ENCODE measurements at regions not wholly inside any gene's neighbourhood (a gene's known extent, or its start where the extent isn't known, plus 50 kb on each side); places are given as distances from the start of the nearest gene placed in this dataset.

DNA sequence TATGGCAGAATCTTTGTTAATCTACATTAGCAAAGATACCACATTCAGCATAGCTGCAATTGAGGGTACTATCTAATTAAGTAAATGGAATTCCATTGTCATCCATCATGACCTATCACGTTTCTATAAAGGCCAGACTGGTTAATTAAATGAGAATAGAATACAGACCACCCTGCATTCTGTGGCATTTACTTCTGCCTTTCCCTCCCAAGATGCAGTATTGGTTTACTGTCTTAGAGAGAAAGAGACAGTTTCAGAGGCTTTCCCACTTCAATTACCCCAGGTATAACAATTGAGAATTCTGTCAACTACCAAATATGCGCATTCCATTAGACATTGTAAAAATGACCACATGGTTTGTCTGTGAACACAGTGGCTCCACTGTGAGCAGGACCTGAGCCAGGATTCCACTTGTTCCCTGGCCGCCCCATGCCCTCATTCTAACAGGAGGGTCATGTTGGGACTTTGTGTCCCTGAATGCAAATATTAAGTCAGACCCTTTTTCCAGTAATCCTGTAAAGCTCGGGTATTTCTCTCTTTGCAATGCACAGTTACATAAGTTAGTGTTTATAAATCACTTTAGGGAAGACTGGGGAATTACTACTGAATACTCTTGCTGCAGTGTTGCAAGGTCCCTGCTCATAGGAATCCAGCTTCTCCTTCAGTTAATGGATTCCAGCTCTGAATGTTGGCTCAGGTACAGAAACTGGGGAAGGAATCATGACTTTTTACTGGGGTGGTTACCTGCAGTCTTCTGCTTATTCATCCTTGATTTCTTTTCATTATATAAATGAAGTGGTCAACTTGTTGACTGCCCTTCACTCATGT, 261.0 kb downstream of the PDGFC start:
- DNase-seq (ENCODE audit: low spot score) = no peak
- Mint-ChIP-seq H3K27ac (ENCODE audit: unreplicated experiment) (no peak overlapping the region), H3K4me1 (ENCODE audit: low read depth) (peaks cover 9% of the 10 kb centered on the region), H3K36me3 (ENCODE audit: low read depth) (no peaks in the 10 kb centered on the region), H3K4me3 (ENCODE audit: unreplicated experiment) (no peak overlapping the region), H3K27me3 (ENCODE audit: low read depth) (no peaks in the 10 kb centered on the region), H3K9me3 (ENCODE audit: low read depth) (no peaks in the 10 kb centered on the region)
- TF ChIP-seq, protein P1, sequence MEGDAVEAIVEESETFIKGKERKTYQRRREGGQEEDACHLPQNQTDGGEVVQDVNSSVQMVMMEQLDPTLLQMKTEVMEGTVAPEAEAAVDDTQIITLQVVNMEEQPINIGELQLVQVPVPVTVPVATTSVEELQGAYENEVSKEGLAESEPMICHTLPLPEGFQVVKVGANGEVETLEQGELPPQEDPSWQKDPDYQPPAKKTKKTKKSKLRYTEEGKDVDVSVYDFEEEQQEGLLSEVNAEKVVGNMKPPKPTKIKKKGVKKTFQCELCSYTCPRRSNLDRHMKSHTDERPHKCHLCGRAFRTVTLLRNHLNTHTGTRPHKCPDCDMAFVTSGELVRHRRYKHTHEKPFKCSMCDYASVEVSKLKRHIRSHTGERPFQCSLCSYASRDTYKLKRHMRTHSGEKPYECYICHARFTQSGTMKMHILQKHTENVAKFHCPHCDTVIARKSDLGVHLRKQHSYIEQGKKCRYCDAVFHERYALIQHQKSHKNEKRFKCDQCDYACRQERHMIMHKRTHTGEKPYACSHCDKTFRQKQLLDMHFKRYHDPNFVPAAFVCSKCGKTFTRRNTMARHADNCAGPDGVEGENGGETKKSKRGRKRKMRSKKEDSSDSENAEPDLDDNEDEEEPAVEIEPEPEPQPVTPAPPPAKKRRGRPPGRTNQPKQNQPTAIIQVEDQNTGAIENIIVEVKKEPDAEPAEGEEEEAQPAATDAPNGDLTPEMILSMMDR (IDR thresholded peaks at IDR 0.05) = no peak

DNA sequence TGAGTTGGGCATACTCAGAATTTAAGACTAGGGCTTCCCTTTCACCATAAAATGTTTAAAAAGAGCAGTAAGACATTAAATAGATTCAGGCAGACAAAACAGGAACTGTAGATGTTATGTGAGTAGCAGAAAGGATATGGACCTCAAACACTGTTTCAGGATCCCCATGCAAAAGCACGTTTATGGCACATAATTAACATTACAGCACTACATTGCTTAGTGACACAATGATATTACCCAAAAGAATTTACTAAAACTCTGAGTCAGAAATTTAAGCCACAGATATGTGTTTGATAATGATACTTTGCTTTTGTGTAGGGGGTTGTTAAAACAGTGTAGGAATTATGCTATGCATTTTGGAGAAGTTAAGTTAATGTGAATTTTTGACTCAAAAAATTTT, 266.3 kb downstream of the PDGFC start:
- H3K27me3 Mint-ChIP-seq (ENCODE audit: low read depth) = no peaks in the 10 kb centered on the region
- no peak for DNase-seq (ENCODE audit: low spot score)
- H3K4me3 Mint-ChIP-seq (ENCODE audit: unreplicated experiment) = no peak overlapping the region
- no peaks in the 10 kb centered on the region for H3K9me3 Mint-ChIP-seq (ENCODE audit: low read depth)
- no peaks in the 10 kb centered on the region for H3K36me3 Mint-ChIP-seq (ENCODE audit: low read depth)
- peaks cover 17% of the 10 kb centered on the region for H3K4me1 Mint-ChIP-seq (ENCODE audit: low read depth)
- no peak overlapping the region for H3K27ac Mint-ChIP-seq (ENCODE audit: unreplicated experiment)
- TF ChIP-seq, protein P1 (IDR thresholded peaks at IDR 0.05) = no peak

DNA sequence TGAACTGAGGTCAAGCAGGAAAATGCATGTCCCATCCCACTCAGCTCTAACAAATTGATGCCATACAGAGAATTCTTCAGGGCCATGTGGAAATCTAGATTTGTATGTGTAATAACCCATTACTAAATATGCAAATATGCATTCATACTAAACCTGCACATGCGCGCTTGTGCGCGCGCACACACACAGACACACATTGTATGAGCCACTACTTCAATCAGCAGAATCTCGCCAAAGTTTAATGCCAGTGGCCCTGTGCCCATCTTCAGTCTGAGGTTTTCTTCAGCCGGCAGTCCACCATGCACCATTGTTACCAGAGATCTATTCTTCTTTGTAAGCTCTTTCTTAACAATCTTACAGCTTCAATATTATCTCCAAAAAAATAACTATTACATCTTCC, 276.4 kb downstream of the PDGFC start:
- Mint-ChIP-seq H3K27me3 (ENCODE audit: low read depth) (no peaks in the 10 kb centered on the region), H3K27ac (ENCODE audit: unreplicated experiment) (no peak overlapping the region), H3K4me1 (ENCODE audit: low read depth) (peaks cover 28% of the 10 kb centered on the region), H3K4me3 (ENCODE audit: unreplicated experiment) (no peak overlapping the region), H3K9me3 (ENCODE audit: low read depth) (no peaks in the 10 kb centered on the region), H3K36me3 (ENCODE audit: low read depth) (no peaks in the 10 kb centered on the region)
- TF ChIP-seq, protein P1 (IDR thresholded peaks at IDR 0.05) = no peak
- no peak for DNase-seq (ENCODE audit: low spot score)

DNA sequence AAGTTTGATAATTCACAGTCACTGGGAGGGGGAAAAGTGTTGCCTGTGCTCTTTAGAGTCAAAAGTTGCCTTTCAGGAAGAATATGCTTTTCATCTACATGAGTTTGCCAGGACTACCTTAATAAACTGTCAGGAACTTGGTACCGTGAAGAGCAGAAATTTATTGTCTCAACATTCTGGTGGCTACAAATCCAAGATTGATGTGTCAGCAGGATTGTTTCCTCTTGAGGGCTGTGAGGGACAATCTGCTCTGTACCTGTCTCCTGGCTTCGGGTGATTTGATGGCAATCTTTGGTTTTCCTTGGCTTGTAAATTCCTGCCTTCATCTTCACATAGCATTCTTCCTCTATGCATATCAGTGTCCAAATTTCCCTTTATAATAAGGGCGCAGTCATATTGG, 277.2 kb downstream of the PDGFC start:
- Mint-ChIP-seq H3K4me1 (ENCODE audit: low read depth) (peaks cover 28% of the 10 kb centered on the region), H3K9me3 (ENCODE audit: low read depth) (no peaks in the 10 kb centered on the region), H3K27me3 (ENCODE audit: low read depth) (no peaks in the 10 kb centered on the region)

DNA sequence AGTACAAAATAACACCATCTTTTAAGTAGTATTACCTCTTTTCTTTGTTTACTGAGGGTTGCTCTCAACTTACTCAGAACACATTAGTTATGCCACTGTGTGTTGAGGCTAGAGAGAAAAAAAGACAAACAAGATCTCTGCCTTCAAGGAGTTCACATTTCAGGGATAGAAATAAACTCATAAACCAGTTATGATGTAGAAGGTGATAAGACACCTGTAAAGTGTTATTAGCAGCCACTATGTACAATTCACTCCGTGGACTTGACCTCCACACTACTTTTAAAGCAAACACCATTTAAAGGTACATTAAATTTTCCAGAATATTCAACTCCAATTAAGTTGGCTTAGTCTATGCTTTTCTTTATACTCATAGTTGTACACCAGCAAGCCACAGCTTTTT, 278.0 kb downstream of the PDGFC start:
- Mint-ChIP-seq H3K36me3 (ENCODE audit: low read depth) (no peaks in the 10 kb centered on the region), H3K27ac (ENCODE audit: unreplicated experiment) (no peak overlapping the region), H3K27me3 (ENCODE audit: low read depth) (no peaks in the 10 kb centered on the region), H3K9me3 (ENCODE audit: low read depth) (no peaks in the 10 kb centered on the region), H3K4me1 (ENCODE audit: low read depth) (peaks cover 28% of the 10 kb centered on the region), H3K4me3 (ENCODE audit: unreplicated experiment) (no peak overlapping the region)
- DNase-seq (ENCODE audit: low spot score) = no peak
- TF ChIP-seq, protein P1 (IDR thresholded peaks at IDR 0.05) = no peak

More for the DNA sequence above, 277.2 kb downstream of the PDGFC start:
- H3K36me3 Mint-ChIP-seq (ENCODE audit: low read depth) = no peaks in the 10 kb centered on the region
- TF ChIP-seq, protein P1 (IDR thresholded peaks at IDR 0.05) = no peak
- no peak overlapping the region for H3K27ac Mint-ChIP-seq (ENCODE audit: unreplicated experiment)
- DNase-seq (ENCODE audit: low spot score) = no peak
- no peak overlapping the region for H3K4me3 Mint-ChIP-seq (ENCODE audit: unreplicated experiment)
